ENCODE measurements at regions not wholly inside any gene's neighbourhood (a gene's known extent, or its start where the extent isn't known, plus 50 kb on each side); places are given as distances from the start of the nearest gene placed in this dataset.

DNA sequence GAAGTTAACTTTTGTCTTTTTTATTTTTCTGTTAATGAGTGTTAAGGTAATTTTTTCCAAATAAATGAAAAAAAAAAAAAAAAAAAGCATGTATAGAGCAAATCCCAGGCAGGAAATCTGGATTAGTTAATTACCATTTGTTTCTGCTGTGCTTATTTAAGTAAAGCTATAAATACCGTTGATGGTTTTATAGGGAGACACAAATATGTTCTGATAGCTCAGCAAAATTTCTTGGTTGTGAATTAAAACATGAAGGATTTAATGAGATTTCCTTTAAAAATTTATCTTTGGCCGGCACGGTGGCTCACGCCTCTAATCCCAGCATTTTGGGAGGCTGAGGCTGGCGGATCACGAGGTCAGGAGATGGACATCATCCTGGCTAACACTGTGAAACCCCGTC is 189.4 kb downstream of the CD109 start:
- intact Hi-C loops (cut with DNase I; ENCODE audit: low total_unique reads), result no loop called here
- no peak for DNase-seq
- H3K27me3 ChIP-seq, result no peaks in the 10 kb centered on the region
- no peak overlapping the region for H3K4me3 ChIP-seq
- H3K4me1 ChIP-seq, result no peaks in the 10 kb centered on the region
- no peaks in the 10 kb centered on the region for H3K9me3 ChIP-seq
- H3K36me3 ChIP-seq, result no peaks in the 10 kb centered on the region
- H3K27ac ChIP-seq, result no peak overlapping the region
- no peak for TF ChIP-seq CTCF (IDR thresholded peaks at IDR 0.05)
- TF ChIP-seq POLR2A (IDR thresholded peaks at IDR 0.05), result no peak
- WGBS, 2 donors (ENCODE audit: low coverage in 1 of 2), result 76% methylated on average over 7 of the region's 7 CpGs; no CpG with 5 or more reads in 1 of the 2 donors
- in situ Hi-C loops (cut with MboI; ENCODE audit: low pct_ligation_motif_present in 1 of 4, low pct_unique_long_range_greater_than_20kb in 1 of 4, low sequenced_read_pairs in 3 of 4), result no loop called here

DNA sequence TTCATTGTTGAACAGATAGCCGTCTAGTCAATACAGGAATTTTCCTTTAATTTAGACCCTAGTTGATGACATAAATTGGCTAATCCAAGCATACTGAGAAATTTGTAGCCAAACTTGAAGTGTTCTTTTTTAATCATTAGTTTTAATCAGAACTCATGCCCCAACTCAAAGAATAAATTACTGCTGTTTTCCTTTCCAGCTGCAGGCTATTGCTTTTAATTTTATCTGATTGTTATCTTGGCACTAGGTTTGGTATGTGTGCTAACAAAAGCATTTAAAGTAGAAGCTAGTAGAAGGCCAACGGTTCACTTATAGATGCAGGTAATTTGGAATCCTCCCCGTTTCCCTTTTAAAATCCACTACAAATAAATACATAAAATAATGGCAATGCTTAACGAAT is 188.5 kb downstream of the CD109 start:
- no peak overlapping the region for H3K27ac ChIP-seq
- 74% methylated on average over 4 of the region's 4 CpGs; no CpG with 5 or more reads in 1 of the 2 donors for WGBS, 2 donors (ENCODE audit: low coverage in 1 of 2)
- intact Hi-C loops (cut with DNase I; ENCODE audit: low total_unique reads) (no loop called here), in situ Hi-C loops (cut with MboI; ENCODE audit: low pct_ligation_motif_present in 1 of 4, low pct_unique_long_range_greater_than_20kb in 1 of 4, low sequenced_read_pairs in 3 of 4) (no loop called here)
- H3K4me1 ChIP-seq, result no peaks in the 10 kb centered on the region
- TF ChIP-seq CTCF (IDR thresholded peaks at IDR 0.05) (no peak), POLR2A (IDR thresholded peaks at IDR 0.05) (no peak), EP300 (IDR thresholded peaks at IDR 0.05; ENCODE audit: low read depth) (no peak), POLR2AphosphoS5 (IDR thresholded peaks at IDR 0.05) (no peak)
- DNase-seq, result no peak
- H3K9me3 ChIP-seq, result no peaks in the 10 kb centered on the region
- H3K36me3 ChIP-seq, result no peaks in the 10 kb centered on the region
- H3K27me3 ChIP-seq, result no peaks in the 10 kb centered on the region
- H3K4me3 ChIP-seq, result no peak overlapping the region

DNA sequence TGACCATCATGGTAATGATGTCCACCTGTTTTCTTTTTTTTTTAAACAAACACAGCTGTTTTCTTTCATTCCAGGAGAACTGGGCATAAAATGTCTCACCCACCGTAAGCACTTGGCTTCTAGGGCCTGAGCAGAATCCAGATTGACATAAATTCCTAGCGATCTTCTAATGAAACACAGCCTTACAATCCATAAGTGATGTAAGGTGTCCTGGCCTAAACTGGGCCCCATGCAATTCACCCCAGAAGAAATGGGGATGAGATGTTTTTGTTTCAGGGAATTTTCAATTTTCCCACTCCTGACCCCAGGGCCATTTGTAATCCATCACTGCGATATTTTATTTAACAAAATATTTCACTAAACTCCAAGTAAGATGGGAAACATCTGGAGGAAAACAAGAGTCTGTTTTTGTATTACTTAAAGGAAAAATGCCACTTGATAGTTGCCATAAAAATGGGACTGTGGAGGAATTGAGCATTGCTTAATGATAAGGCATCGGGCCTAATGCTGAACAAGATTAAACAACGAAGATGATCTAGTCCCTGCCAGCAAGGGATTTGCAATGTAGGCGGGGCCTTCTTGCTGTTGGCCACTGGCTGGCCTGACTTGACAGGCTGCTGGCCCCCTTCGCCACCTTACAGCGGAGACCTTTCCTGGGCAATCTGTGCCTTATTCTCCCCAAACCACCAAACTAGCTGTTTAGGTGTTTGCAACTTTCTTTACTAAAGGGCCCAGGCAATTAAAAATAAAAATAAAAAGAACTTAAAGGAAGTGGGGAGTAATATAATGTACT is 183.7 kb downstream of the CD109 start:
- no peak for DNase-seq
- in situ Hi-C loops (cut with MboI; ENCODE audit: low pct_ligation_motif_present in 1 of 4, low pct_unique_long_range_greater_than_20kb in 1 of 4, low sequenced_read_pairs in 3 of 4) (no loop called here), intact Hi-C loops (cut with DNase I; ENCODE audit: low total_unique reads) (no loop called here)
- TF ChIP-seq EP300 (IDR thresholded peaks at IDR 0.05; ENCODE audit: low read depth) (no peak), CTCF (IDR thresholded peaks at IDR 0.05) (no peak), POLR2A (IDR thresholded peaks at IDR 0.05) (no peak), POLR2AphosphoS5 (IDR thresholded peaks at IDR 0.05) (no peak)
- no peaks in the 10 kb centered on the region for H3K9me3 ChIP-seq
- 67 to 77% methylated on average over 5 to 8 of the region's 8 CpGs for WGBS, 2 donors (ENCODE audit: low coverage in 1 of 2)
- no peaks in the 10 kb centered on the region for H3K27me3 ChIP-seq
- no peak overlapping the region for H3K4me3 ChIP-seq
- H3K4me1 ChIP-seq, result no peaks in the 10 kb centered on the region
- H3K36me3 ChIP-seq, result no peaks in the 10 kb centered on the region
- peak overlapping the region in 1 of 4 donors; percentile 13 for H3K27ac ChIP-seq

DNA sequence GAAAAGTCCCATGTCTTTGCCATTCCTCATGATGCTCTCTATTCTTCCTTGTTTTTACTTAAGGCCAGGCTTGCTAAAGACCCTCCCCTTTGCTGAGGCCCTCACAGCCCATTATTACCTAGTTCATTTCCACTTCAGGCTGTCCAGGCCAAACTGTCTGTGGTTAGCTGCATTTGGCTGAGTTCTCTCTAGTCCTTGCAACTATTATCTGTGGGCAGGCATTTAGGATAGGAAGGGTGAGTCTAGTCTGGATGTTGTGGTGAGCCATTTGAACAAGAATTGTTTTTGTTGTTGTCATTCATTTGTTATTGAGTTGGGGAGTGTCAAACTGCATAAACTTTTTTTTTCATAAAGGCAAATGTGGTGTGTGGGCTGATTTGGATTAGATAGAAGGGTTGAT is 182.4 kb downstream of the CD109 start:
- in situ Hi-C loops (cut with MboI; ENCODE audit: low pct_ligation_motif_present in 1 of 4, low pct_unique_long_range_greater_than_20kb in 1 of 4, low sequenced_read_pairs in 3 of 4) (no loop called here), intact Hi-C loops (cut with DNase I; ENCODE audit: low total_unique reads) (no loop called here)
- Histone ChIP-seq H3K4me1 (no peaks in the 10 kb centered on the region), H3K27ac (no peak overlapping the region), H3K36me3 (no peaks in the 10 kb centered on the region), H3K27me3 (no peaks in the 10 kb centered on the region), H3K4me3 (no peak overlapping the region), H3K9me3 (no peaks in the 10 kb centered on the region)
- DNase-seq, result no peak
- no peak for TF ChIP-seq EP300 (IDR thresholded peaks at IDR 0.05; ENCODE audit: low read depth)
- no peak for TF ChIP-seq CTCF (IDR thresholded peaks at IDR 0.05)
- no peak for TF ChIP-seq POLR2A (IDR thresholded peaks at IDR 0.05)
- no peak for TF ChIP-seq POLR2AphosphoS5 (IDR thresholded peaks at IDR 0.05)

Small RNAs in the stretch of these regions (small RNA-seq; reads per million reads assigned to genes)
- 0 reads per million in 4 donors for gene AL356277.1
- gene TXNP7, result 0 reads per million in 4 donors

Measured in transverse colon (tissue), 4 donors.